ENCODE measurements at regions not wholly inside any gene's neighbourhood (a gene's known extent, or its start where the extent isn't known, plus 50 kb on each side); places are given as distances from the start of the nearest gene placed in this dataset.
A peak's percentile ranks its signal among the peaks of the same experiment; 100 is the strongest.

GRCh38 chr5:4987431-4987830, 152.7 kb upstream of the ADAMTS16 start:
- no peak for DNase-seq

DNA sequence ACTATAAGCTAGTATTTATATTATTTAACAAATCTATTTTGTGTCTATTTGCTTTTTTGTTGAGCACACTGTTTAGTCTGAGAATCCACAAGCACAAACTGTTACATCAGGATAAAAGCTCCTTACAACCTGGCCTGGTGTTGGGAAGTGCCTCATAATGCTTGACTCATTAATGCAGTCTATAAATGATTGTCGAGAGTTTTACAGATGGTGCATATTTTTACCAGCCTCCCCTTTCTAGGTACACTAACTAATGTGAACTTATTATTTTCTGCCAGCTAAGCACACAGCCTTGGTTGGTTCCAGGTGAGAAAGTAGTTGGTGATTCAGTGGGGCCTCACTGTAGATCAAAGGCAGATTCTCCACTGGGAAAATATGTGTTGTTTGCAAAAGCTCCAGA, 151.0 kb upstream of the ADAMTS16 start:
- DNase-seq, result no peak

DNA sequence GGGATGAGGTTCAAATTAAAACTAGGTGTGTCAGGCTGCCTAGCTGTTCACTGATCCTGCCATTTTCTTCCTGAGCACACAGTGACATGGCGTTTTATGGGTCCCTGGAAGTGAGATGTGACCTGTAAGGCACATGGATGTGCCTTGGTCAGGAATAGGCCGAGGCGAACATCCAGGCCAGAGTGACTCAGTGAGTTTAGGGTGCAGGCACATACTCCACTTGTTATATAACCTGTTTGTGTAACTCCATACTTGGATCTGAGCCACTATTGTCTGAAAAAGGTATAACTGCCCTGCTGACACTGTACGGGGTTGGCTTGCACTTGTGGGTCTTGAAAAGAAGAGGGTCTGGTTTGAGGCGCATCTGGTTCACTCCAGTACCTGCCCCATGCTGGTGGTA, 150.1 kb upstream of the ADAMTS16 start:
- no peak for DNase-seq

GRCh38 chr5:4990462-4990861, 149.7 kb upstream of the ADAMTS16 start:
- DNase-seq, result no peak

GRCh38 chr5:4991925-4992324, 148.2 kb upstream of the ADAMTS16 start:
- no peak for DNase-seq

DNA sequence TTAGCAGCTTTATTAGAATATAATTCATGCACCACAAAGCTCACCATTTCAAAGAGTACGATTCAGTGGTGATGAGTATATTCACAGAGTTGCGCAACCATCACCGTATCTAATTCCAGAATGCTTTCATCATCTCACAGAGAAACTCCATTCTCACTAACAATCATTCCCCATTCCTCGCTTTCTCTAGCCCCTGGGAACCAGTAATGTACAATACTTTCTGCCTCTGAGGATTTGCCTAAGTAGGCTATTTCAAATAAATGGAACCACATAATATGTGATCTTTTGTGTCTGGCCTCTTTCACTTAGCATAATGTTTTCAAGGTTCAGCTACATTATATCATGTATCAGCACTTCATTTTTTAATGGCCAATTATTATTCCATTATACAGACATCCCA, 145.1 kb upstream of the ADAMTS16 start:
- no peak for DNase-seq

- no peak for DNase-seq
Observed at GRCh38 chr5:5005353-5005752, 134.8 kb upstream of the ADAMTS16 start.

GRCh38 chr5:5006548-5006947, 133.6 kb upstream of the ADAMTS16 start:
- DNase-seq, result no peak

DNA sequence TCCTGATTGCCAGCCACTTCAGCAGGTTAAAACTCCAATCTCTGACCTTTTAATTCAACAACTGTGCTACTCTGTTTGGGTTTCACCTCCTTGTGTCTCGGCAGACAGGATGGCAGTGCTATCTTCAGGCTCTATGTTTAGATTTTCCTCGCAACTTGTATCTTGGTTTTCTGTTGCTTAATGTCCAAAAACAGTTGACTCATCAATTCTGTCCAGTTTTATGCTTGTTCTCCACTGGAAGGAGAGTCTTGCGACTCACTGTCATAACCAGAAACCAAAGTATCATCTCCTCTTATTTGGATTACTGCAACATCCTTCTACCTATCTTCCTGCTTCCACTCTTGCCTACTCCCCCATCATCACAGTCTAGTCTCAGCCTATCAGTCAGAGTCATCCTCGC, 130.9 kb upstream of the ADAMTS16 start:
- DNase-seq, result no peak

- DNase-seq, result no peak
Observed at GRCh38 chr5:5011151-5011550, 129.0 kb upstream of the ADAMTS16 start.

DNA sequence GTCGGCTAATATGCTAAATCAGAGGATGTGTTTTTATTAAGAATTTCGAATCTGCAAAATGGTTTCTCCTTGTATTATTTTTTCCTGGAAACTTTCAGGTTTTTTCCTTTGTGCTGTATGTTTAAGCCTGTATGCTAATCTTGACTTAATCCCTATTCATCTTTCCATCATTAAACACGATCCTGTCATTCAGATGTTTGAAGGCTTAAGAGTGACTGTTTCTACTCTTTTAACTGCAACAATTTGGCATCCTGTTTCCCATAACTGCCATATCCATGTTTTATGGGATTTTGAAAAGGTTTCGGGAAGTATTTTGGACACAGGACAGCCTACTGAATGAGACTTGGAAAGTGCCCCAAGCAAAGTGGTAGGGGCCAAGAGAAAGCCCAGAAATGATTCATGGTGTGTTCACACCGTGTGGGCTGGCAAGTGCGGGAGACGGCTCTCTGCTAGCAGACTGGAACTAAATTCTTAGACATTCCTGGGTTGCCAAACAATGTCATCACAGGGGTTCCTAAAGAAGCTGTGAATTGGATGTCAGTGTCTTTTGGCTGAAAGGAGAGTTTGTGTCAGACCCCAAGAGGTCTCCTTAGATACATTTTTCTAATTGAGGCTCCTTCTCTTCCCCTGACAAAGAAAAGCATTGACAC, 125.4 kb upstream of the ADAMTS16 start:
- no peak for DNase-seq

GRCh38 chr5:5017827-5018577, 122.1 kb upstream of the ADAMTS16 start:
- no peak for DNase-seq

DNA sequence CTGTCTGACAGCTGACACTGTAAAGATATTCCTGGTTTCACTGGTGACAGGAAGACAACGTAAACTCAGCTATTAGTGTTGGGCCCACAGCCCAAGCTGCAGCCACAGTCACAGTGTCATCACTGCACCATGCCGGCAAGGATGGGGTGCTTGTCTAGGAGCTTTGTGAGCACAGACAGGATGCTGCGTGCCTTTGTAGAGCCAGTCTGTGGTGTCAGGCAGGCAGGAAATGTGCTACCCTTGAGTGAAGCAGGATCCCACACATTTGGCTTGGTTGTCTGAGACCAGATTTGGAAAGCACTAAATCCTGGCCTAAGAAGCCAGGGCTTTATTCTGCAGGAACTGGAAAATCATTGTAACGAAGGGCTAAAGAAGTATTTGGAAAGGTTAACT, 121.6 kb upstream of the ADAMTS16 start:
- DNase-seq, result no peak

DNA sequence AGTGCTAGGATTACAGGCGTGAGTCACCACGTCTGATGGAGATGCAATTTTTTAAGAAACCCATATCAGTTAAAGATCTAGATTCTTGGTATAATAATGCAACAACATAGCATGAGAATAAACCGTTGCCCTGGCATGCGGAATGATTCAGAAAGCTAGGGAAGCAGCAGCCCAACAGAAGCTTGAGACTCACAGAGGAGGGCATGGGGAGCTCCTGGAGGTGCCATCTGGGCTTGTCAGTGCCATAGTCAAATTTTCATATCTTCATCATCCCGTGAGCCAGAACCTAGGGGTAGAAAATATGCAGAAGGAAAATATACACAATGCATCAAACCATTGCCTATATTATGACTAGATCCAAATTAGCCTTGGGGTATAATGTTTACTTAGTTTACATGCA, 118.7 kb upstream of the ADAMTS16 start:
- DNase-seq, result no peak

DNA sequence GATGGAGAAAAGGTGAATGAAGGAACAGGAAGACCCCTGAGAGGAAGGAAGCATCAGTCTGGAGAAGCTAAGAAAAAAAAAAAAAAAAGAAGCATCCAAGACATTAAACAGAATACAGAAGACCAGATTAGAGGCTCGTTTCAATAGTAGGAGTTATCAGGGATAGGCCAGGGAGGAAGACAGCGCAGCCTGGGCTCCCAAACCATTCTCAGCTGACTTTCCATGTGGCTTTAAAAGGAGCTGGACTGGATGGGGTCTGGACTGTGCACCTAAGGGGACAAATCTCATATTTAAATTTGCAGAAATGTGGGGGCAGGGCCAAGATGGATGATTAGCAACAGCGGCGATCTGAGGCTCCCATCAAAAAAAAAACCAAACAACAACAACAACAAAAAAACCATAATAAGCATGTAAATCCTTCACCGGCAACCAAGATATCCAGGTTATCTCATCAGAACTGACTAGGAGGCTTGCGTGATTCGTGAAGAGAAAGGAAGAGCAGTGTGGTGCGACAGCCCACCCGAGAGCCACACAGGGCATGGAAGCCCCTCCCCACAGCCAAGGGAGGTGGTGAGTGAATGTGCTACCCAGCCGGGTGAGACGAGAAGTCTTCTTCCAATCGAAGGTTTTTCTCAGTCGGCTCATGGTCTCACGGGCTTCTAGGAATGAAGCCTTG, 114.9 kb upstream of the ADAMTS16 start:
- no peak for DNase-seq

- DNase-seq, result peak; percentile 54
Observed at GRCh38 chr5:5025774-5026408, 114.2 kb upstream of the ADAMTS16 start.

GRCh38 chr5:5026409-5026785, 113.7 kb upstream of the ADAMTS16 start:
- DNase-seq, result no peak

DNA sequence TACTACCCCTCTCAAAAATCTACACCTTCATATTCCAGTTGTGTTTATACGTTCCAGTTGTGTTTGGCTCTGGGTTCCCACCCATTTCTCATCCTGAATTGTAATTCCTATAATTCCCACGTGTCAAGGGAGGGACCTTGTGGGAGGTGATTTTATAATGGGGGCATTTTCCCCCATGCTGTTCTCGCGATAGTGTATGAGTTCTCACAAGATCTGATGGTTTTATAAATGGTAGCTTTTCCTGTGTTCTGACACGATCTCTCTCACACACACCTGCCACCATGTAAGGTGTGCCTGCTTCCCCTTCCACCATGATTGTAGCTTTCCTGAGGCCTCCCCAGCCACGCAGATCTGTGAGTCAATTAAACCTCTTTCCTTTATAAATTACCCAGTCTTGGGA, 108.5 kb upstream of the ADAMTS16 start:
- no peak for DNase-seq

- DNase-seq, result no peak
Observed at GRCh38 chr5:5037674-5038073, 102.5 kb upstream of the ADAMTS16 start.

DNA sequence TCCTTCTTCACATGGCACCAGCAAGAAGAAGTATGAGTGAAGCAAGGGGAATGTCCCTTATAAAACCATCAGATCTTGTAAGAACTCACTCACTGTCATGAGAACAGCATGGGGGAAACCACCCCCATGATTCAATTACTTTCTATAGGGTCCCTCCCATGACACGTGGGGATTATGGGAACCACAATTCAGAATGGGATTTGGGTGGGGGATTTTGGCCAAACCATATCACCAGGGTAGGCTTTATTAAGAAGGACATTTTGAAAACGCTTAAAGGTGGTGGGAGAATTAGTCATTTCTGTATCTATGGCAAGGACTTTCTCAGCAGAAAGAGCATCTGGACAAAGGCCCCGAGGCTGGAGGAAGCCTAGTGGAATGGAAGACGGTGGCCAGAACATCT, 100.2 kb upstream of the ADAMTS16 start:
- no peak for DNase-seq

DNA sequence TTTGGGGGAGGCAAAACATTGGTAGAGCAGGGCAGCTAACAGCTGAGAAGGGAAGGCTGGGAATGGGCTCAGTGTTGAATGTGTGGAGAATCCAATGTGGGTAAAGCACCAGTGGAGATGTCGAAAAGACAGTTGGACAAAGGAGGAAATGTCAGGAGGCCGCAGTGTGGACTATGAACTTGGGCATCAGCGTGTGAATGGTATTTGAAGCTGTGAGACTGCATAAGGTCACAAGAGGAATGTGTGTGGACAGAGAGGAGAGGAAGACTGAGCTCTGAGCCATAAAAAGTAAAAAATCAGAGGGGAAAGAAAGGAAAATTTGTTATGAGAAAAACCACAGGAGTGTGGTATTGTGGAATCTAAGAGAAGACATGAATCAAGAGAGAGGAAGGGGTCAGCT, 99.4 kb upstream of the ADAMTS16 start:
- no peak for DNase-seq

DNA sequence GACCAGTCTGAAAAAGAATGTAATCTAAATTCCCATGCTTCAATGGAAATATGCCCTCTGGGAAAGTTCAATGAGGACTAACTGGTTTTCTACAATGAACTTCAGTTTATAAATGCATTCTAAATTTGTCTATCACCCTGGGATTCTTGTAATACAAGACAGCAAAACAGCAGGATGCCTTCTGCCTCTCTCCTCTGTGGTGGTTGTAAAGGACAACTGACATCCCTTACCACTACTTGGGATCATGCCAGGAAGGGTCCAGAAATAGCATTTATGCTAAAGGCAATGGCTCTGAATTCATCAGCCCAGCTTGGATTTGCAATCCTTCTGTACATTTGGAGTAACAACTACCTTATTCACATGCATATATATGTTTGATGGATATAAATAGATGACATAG, 97.3 kb upstream of the ADAMTS16 start:
- no peak for DNase-seq

- DNase-seq, result no peak
Observed at GRCh38 chr5:5043346-5043745, 96.8 kb upstream of the ADAMTS16 start.

Measured in NCI-H345 (cell line).